ENCODE measurements at regions not wholly inside any gene's neighbourhood (a gene's known extent, or its start where the extent isn't known, plus 50 kb on each side); places are given as distances from the start of the nearest gene placed in this dataset.

DNA sequence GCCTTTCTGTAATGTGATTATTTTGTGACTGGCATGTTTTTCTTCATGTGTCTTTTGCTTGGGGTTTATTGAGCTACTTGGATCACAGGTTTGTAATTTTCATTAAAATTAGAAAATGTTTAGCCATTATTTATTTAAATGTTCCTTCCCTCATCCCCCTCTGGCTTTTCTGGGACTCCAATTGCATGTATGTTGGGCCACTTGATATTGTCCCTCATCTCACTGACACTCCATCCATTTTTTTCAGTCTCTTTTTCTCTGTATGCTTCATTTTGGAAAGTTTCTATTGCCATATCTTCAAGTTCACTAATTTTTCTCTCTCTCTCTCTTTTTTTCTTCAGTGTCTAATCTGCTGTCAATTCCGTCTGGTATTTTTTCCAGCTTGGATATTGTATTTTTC, 390.1 kb downstream of the PRDM2 start:
- Histone ChIP-seq H3K4me1 (ENCODE audit: control insufficient read depth, insufficient read depth, low read length) (no peaks in the 10 kb centered on the region), H3K27ac (ENCODE audit: low read length) (no peak overlapping the region), H3K27me3 (ENCODE audit: control insufficient read depth, insufficient read depth, low read length) (no peaks in the 10 kb centered on the region), H3K4me3 (ENCODE audit: low read length) (no peak overlapping the region), H3K9me3 (replicated peaks; ENCODE audit: control insufficient read depth, low read depth, low read length) (peaks cover 9% of the 10 kb centered on the region), H3K36me3 (ENCODE audit: control insufficient read depth, insufficient read depth, low read length) (no peaks in the 10 kb centered on the region)
- DNase-seq, result no peak
- WGBS (ENCODE audit: insufficient coverage), result no CpG with 5 or more reads among the region's 1 CpG

DNA sequence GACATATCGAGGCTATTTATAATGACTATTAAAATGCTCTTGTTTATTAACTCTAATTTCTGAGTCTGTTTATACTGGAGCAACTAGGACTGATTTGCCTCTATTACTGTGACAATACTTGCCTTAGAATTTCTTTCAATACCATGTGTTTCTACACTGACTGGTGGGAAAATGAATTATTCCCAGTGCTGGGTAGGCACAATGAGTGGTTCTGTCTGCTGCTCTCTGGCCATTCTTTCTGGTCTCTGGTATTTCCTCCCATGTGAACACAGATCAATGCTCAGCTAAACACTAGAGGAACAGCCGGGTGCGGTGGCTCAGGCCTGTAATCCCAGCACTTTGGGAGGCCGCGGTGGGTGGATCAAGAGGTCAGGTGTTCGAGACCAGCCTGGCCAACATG, 390.5 kb downstream of the PRDM2 start:
- Histone ChIP-seq H3K4me1 (ENCODE audit: control insufficient read depth, insufficient read depth, low read length) (no peaks in the 10 kb centered on the region), H3K36me3 (ENCODE audit: control insufficient read depth, insufficient read depth, low read length) (no peaks in the 10 kb centered on the region), H3K4me3 (ENCODE audit: low read length) (no peak overlapping the region), H3K9me3 (replicated peaks; ENCODE audit: control insufficient read depth, low read depth, low read length) (peaks cover 9% of the 10 kb centered on the region), H3K27me3 (ENCODE audit: control insufficient read depth, insufficient read depth, low read length) (no peaks in the 10 kb centered on the region), H3K27ac (ENCODE audit: low read length) (no peak overlapping the region)
- no peak for DNase-seq
- WGBS (ENCODE audit: insufficient coverage), result 98% methylated on average over 5 of the region's 6 CpGs

- Histone ChIP-seq H3K36me3 (ENCODE audit: control insufficient read depth, insufficient read depth, low read length) (no peaks in the 10 kb centered on the region), H3K4me1 (ENCODE audit: control insufficient read depth, insufficient read depth, low read length) (no peaks in the 10 kb centered on the region), H3K9me3 (replicated peaks; ENCODE audit: control insufficient read depth, low read depth, low read length) (peaks cover 8% of the 10 kb centered on the region), H3K27ac (ENCODE audit: low read length) (no peak overlapping the region), H3K4me3 (ENCODE audit: low read length) (no peak overlapping the region), H3K27me3 (ENCODE audit: control insufficient read depth, insufficient read depth, low read length) (no peaks in the 10 kb centered on the region)
- no peak for DNase-seq
- WGBS (ENCODE audit: insufficient coverage), result no CpG with 5 or more reads among the region's 4 CpGs
Measured at GRCh38 chr1:14094611-14095400, 394.8 kb downstream of the PRDM2 start.

GRCh38 chr1:14098294-14098913, 398.4 kb downstream of the PRDM2 start:
- H3K27ac ChIP-seq (ENCODE audit: low read length), result no peak overlapping the region
- H3K27me3 ChIP-seq (ENCODE audit: control insufficient read depth, insufficient read depth, low read length), result no peaks in the 10 kb centered on the region
- no peaks in the 10 kb centered on the region for H3K9me3 ChIP-seq (replicated peaks; ENCODE audit: control insufficient read depth, low read depth, low read length)
- DNase-seq, result no peak
- no peaks in the 10 kb centered on the region for H3K36me3 ChIP-seq (ENCODE audit: control insufficient read depth, insufficient read depth, low read length)
- H3K4me3 ChIP-seq (ENCODE audit: low read length), result no peak overlapping the region
- H3K4me1 ChIP-seq (ENCODE audit: control insufficient read depth, insufficient read depth, low read length), result no peaks in the 10 kb centered on the region

DNA sequence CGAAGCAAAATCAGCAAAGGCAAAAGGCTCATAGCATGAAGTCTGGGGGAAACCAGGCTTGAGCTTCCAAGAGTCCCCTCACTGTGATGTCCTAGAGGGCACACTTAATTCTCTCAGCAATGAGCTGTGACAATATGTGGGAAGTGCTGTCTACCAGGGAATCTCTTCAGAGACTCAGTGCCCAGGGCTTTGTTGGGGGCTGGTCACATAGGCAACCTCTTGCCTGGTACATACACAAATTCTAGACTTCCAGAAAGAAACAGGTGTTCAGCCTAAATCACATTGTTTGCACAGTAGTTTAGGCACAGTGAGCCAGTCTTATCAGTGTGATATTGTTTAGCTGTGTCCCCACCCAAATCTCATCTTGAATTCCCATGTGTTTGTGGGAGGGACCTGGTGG, 400.5 kb downstream of the PRDM2 start:
- 86% methylated on average over 1 of the region's 1 CpG for WGBS (ENCODE audit: insufficient coverage)
- H3K27me3 ChIP-seq (ENCODE audit: control insufficient read depth, insufficient read depth, low read length), result no peaks in the 10 kb centered on the region

DNA sequence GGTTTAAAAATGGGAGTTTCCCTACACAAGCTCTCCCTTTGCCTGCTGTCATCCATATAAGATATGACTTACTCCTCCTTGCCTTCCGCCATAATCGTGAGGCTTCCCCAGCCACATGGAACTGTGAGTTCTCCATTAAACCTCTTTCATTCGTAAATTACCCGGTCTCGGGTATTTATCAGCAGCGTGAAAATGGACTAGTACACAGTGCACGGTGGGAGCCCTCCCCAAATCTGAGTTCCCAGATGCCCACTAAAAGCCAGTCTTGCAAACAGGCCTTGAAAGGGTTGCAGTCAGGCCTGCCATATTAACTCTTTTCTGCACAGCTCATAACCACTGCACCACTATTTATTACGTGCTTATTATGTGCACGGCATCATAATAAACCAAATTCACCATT, 400.9 kb downstream of the PRDM2 start:
- Histone ChIP-seq H3K4me3 (ENCODE audit: low read length) (no peak overlapping the region), H3K27me3 (ENCODE audit: control insufficient read depth, insufficient read depth, low read length) (no peaks in the 10 kb centered on the region), H3K9me3 (replicated peaks; ENCODE audit: control insufficient read depth, low read depth, low read length) (no peaks in the 10 kb centered on the region), H3K4me1 (ENCODE audit: control insufficient read depth, insufficient read depth, low read length) (no peaks in the 10 kb centered on the region), H3K36me3 (ENCODE audit: control insufficient read depth, insufficient read depth, low read length) (no peaks in the 10 kb centered on the region), H3K27ac (ENCODE audit: low read length) (no peak overlapping the region)
- no peak for DNase-seq
- WGBS (ENCODE audit: insufficient coverage), result 82% methylated on average over 7 of the region's 9 CpGs

More for the DNA sequence above, 400.5 kb downstream of the PRDM2 start:
- no peak for DNase-seq
- Histone ChIP-seq H3K27ac (ENCODE audit: low read length) (no peak overlapping the region), H3K4me1 (ENCODE audit: control insufficient read depth, insufficient read depth, low read length) (no peaks in the 10 kb centered on the region), H3K36me3 (ENCODE audit: control insufficient read depth, insufficient read depth, low read length) (no peaks in the 10 kb centered on the region), H3K9me3 (replicated peaks; ENCODE audit: control insufficient read depth, low read depth, low read length) (no peaks in the 10 kb centered on the region), H3K4me3 (ENCODE audit: low read length) (no peak overlapping the region)

- Histone ChIP-seq H3K27me3 (ENCODE audit: control insufficient read depth, insufficient read depth, low read length) (no peaks in the 10 kb centered on the region), H3K9me3 (replicated peaks; ENCODE audit: control insufficient read depth, low read depth, low read length) (no peaks in the 10 kb centered on the region), H3K27ac (ENCODE audit: low read length) (no peak overlapping the region), H3K4me3 (ENCODE audit: low read length) (no peak overlapping the region), H3K36me3 (ENCODE audit: control insufficient read depth, insufficient read depth, low read length) (no peaks in the 10 kb centered on the region), H3K4me1 (ENCODE audit: control insufficient read depth, insufficient read depth, low read length) (peaks cover 4% of the 10 kb centered on the region)
- 84% methylated on average over 9 of the region's 9 CpGs for WGBS (ENCODE audit: insufficient coverage)
- no peak for DNase-seq
Measured at GRCh38 chr1:14102180-14102579, 402.2 kb downstream of the PRDM2 start.

- Histone ChIP-seq H3K27me3 (ENCODE audit: control insufficient read depth, insufficient read depth, low read length) (no peaks in the 10 kb centered on the region), H3K9me3 (replicated peaks; ENCODE audit: control insufficient read depth, low read depth, low read length) (no peaks in the 10 kb centered on the region), H3K36me3 (ENCODE audit: control insufficient read depth, insufficient read depth, low read length) (no peaks in the 10 kb centered on the region), H3K27ac (ENCODE audit: low read length) (no peak overlapping the region), H3K4me3 (ENCODE audit: low read length) (no peak overlapping the region), H3K4me1 (ENCODE audit: control insufficient read depth, insufficient read depth, low read length) (peaks cover 8% of the 10 kb centered on the region)
- 73% methylated on average over 5 of the region's 7 CpGs for WGBS (ENCODE audit: insufficient coverage)
- no peak for DNase-seq
Measured at GRCh38 chr1:14103878-14104430, 404.0 kb downstream of the PRDM2 start.

DNA sequence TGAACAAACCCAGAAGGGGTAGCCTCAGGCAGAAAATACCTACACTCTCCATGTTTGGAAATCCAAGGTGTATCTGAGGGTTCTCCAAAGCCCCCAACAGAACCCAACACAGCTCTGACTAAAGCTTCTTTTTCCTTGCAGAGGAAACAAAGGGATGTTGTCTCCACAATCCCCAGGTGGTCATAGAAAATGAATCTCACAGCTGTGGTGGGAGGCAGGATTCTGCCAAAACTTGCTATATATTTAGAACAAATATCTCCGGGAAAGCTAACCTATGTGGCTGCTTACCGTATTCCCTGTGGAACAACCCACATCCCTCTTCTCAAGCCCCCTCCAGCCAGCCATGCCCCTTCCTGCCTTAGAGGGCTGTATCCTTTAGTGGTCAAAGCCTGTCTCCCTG, 406.1 kb downstream of the PRDM2 start:
- Histone ChIP-seq H3K27ac (ENCODE audit: low read length) (peak overlapping the region; percentile 59), H3K4me1 (ENCODE audit: control insufficient read depth, insufficient read depth, low read length) (peaks cover 8% of the 10 kb centered on the region), H3K27me3 (ENCODE audit: control insufficient read depth, insufficient read depth, low read length) (no peaks in the 10 kb centered on the region), H3K9me3 (replicated peaks; ENCODE audit: control insufficient read depth, low read depth, low read length) (no peaks in the 10 kb centered on the region), H3K4me3 (ENCODE audit: low read length) (no peak overlapping the region), H3K36me3 (ENCODE audit: control insufficient read depth, insufficient read depth, low read length) (no peaks in the 10 kb centered on the region)
- DNase-seq, result peak; percentile 85
- WGBS (ENCODE audit: insufficient coverage), result 31% methylated on average over 2 of the region's 2 CpGs

DNA sequence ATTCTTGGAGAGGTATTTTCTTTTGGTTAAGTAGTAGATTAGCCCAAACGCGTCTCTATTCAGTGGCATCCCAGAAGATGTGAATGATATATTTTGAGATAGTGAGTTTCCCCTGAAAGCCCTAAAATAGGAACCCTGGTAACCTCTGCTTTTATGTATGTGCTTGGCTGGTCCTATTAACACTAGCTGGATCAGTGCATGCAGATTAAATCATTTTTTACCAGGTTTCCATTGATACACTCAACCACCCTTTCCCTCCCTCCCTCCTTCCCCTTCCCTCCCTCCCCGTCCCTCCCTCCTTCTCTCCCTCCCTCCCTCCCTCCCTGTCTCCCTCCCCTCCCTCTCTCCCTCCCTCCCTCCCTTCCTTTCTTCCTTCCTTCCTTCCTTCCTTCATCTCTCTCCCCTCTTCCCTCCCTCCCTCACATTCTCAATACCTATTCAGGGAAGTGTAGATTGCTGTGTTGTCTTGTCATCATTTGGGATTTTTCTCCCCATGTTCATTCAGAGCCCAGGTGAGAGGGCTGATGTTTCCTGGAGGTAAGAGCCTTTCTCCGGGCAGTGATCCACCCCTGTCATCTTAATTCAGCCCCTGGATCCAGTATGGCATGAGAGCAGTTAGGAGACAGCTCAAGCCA, 406.8 kb downstream of the PRDM2 start:
- no CpG with 5 or more reads among the region's 4 CpGs for WGBS (ENCODE audit: insufficient coverage)
- Histone ChIP-seq H3K27me3 (ENCODE audit: control insufficient read depth, insufficient read depth, low read length) (no peaks in the 10 kb centered on the region), H3K36me3 (ENCODE audit: control insufficient read depth, insufficient read depth, low read length) (no peaks in the 10 kb centered on the region)

More for the DNA sequence above, 406.8 kb downstream of the PRDM2 start:
- H3K4me3 ChIP-seq (ENCODE audit: low read length), result no peak overlapping the region
- H3K9me3 ChIP-seq (replicated peaks; ENCODE audit: control insufficient read depth, low read depth, low read length), result no peaks in the 10 kb centered on the region
- H3K4me1 ChIP-seq (ENCODE audit: control insufficient read depth, insufficient read depth, low read length), result peaks cover 8% of the 10 kb centered on the region
- H3K27ac ChIP-seq (ENCODE audit: low read length), result no peak overlapping the region
- no peak for DNase-seq

All from muscle of leg (tissue), 3 donors.